BLaER1 (cell line): ENCODE measurements at regions not wholly inside any gene's neighbourhood (a gene's known extent, or its start where the extent isn't known, plus 50 kb on each side); places are given as distances from the start of the nearest gene placed in this dataset.

Source experiments
- H3K27ac ChIP-seq: shearing (Covaris generic); formaldehyde crosslinking; 2 replicates; pipeline ENCODE4 v1.8.1; 2022
- H3K27me3 ChIP-seq: shearing (Covaris generic); formaldehyde crosslinking; 2 replicates; pipeline ENCODE4 v1.8.1; 2022
- H3K36me3 ChIP-seq: shearing (Covaris generic); formaldehyde crosslinking; 2 replicates; pipeline ENCODE4 v1.8.1; 2022
- H3K4me1 ChIP-seq: shearing (Covaris generic); formaldehyde crosslinking; 2 replicates; pipeline ENCODE4 v1.8.1; 2022
- H3K4me2 ChIP-seq: shearing (Covaris generic); formaldehyde crosslinking; 2 replicates; pipeline ENCODE4 v1.8.1; 2022
- H3K4me3 ChIP-seq: shearing (Covaris generic); formaldehyde crosslinking; 2 replicates; pipeline ENCODE4 v1.8.1; 2022
- H3K9ac ChIP-seq: shearing (Covaris generic); formaldehyde crosslinking; 2 replicates; pipeline ENCODE4 v1.8.1; 2022
- H3K9me3 ChIP-seq: shearing (Covaris generic); formaldehyde crosslinking; 2 replicates; pipeline ENCODE4 v1.8.1; 2022
- H4K20me1 ChIP-seq: shearing (Covaris generic); formaldehyde crosslinking; 2 replicates; pipeline ENCODE4 v1.8.1; 2022
- Cebpa-rat ChIP-seq: shearing (Covaris generic); IDR thresholded peaks from 2 replicates; pipeline ENCODE4 v1.8.1; 2022

DNA sequence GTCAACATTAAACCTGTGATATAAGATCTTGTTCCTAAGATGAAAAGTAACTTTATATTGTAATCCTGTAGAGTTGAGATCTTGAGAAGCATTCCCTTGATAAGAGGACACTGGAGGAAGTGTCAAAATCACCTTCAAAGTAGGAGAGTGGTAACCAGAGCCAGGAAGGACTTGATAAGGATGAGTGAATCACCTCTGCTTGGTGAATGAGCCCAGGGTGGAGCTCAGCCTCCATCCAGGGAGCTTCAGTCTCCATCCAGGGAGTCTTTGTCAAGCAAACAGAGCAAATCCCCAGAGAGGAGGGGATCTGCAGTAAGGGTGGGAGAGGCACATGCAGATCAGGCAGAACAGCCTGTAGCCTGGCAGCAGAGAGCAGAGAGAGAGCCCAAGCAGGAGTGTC is 167.1 kb upstream of the SIX2 start:
- H3K27me3 ChIP-seq = peaks cover 18% of the 10 kb centered on the region
- no peak for TF ChIP-seq Cebpa-rat
- H3K4me2 ChIP-seq = no peak overlapping the region
- H3K4me3 ChIP-seq = no peak overlapping the region
- H3K9ac ChIP-seq = no peak overlapping the region
- no peaks in the 10 kb centered on the region for H3K36me3 ChIP-seq
- peaks cover 12% of the 10 kb centered on the region; the same call in 1 of the 2 replicates for H3K4me1 ChIP-seq
- no peaks in the 10 kb centered on the region for H3K9me3 ChIP-seq
- no peaks in the 10 kb centered on the region for H4K20me1 ChIP-seq
- H3K27ac ChIP-seq = no peak overlapping the region

GRCh38 chr2:45173513-45173912 is 164.3 kb upstream of the SIX2 start:
- no peak overlapping the region for H3K27ac ChIP-seq
- no peak overlapping the region for H3K9ac ChIP-seq
- H3K4me1 ChIP-seq = peaks cover 23% of the 10 kb centered on the region
- H3K9me3 ChIP-seq = peaks cover 9% of the 10 kb centered on the region
- TF ChIP-seq Cebpa-rat = no peak
- no peak overlapping the region for H3K4me2 ChIP-seq
- peaks cover 18% of the 10 kb centered on the region; the same call in 1 of the 2 replicates for H4K20me1 ChIP-seq
- H3K36me3 ChIP-seq = no peaks in the 10 kb centered on the region
- no peak overlapping the region for H3K4me3 ChIP-seq
- peaks cover 47% of the 10 kb centered on the region for H3K27me3 ChIP-seq

- Histone ChIP-seq H3K4me2 (no peak overlapping the region), H3K9ac (no peak overlapping the region)
- no peak for TF ChIP-seq Cebpa-rat
These were observed 163.6 kb upstream of the SIX2 start for GRCh38 chr2:45172760-45173392.

DNA sequence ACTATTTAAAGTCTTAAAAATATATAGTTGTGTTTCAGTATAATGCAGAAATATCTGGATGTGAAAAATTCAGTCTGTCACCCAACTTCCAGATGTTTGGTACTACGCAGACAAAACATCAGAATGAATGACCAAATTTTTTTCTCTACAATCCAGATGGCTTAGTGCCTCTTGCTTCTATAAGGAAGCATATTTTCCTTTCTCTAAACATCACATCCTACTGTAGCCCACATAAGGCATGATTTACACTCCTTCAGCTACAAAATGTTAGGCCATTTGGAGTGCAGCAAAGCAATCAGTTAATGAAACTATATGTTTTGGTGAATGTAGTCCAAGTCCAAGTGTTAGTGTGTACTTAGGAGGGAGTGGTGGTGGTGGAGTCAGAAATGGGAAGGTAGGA is 162.9 kb upstream of the SIX2 start:
- no peaks in the 10 kb centered on the region for H3K36me3 ChIP-seq
- no peak overlapping the region for H3K27ac ChIP-seq
- no peak overlapping the region for H3K4me2 ChIP-seq
- H4K20me1 ChIP-seq = peaks cover 18% of the 10 kb centered on the region; the same call in 1 of the 2 replicates
- peaks cover 9% of the 10 kb centered on the region for H3K9me3 ChIP-seq
- no peak for TF ChIP-seq Cebpa-rat
- H3K4me1 ChIP-seq = peaks cover 25% of the 10 kb centered on the region
- no peak overlapping the region for H3K4me3 ChIP-seq
- no peak overlapping the region for H3K9ac ChIP-seq
- H3K27me3 ChIP-seq = peaks cover 60% of the 10 kb centered on the region

More at GRCh38 chr2:45172760-45173392, 163.6 kb upstream of the SIX2 start:
- Histone ChIP-seq H3K27ac (no peak overlapping the region), H3K36me3 (no peaks in the 10 kb centered on the region), H3K27me3 (peaks cover 53% of the 10 kb centered on the region), H4K20me1 (peaks cover 18% of the 10 kb centered on the region; the same call in 1 of the 2 replicates), H3K4me3 (no peak overlapping the region), H3K4me1 (peaks cover 25% of the 10 kb centered on the region), H3K9me3 (peaks cover 9% of the 10 kb centered on the region)

DNA sequence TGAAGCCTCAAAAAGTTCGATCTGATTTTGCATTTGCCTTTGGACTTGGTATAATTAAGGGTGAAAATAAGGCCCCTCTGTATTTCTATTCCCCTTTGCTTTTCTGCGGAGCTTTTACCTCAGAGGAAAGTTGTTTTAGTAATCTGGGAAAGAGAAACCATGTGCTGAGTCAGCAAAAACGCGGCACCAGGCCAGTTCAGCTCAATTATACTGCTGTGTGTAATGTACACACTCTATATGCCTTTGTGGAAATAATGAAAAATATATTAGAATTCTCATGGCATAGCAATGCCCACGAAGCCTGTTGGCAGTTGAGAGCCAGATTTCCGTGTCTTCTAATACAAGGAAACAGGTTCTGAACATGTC is 161.9 kb upstream of the SIX2 start:
- Histone ChIP-seq H3K4me3 (no peak overlapping the region), H3K9ac (no peak overlapping the region), H3K27ac (no peak overlapping the region), H3K4me1 (peaks cover 29% of the 10 kb centered on the region), H3K36me3 (no peaks in the 10 kb centered on the region), H3K9me3 (peaks cover 9% of the 10 kb centered on the region), H4K20me1 (peaks cover 18% of the 10 kb centered on the region; the same call in 1 of the 2 replicates), H3K27me3 (peaks cover 67% of the 10 kb centered on the region), H3K4me2 (no peak overlapping the region)
- TF ChIP-seq Cebpa-rat = no peak

GRCh38 chr2:45170191-45171135 is 161.2 kb upstream of the SIX2 start:
- peaks cover 35% of the 10 kb centered on the region for H3K4me1 ChIP-seq
- TF ChIP-seq Cebpa-rat = no peak
- no peak overlapping the region for H3K27ac ChIP-seq
- no peaks in the 10 kb centered on the region for H3K36me3 ChIP-seq
- H4K20me1 ChIP-seq = peaks cover 18% of the 10 kb centered on the region; the same call in 1 of the 2 replicates
- no peak overlapping the region for H3K9ac ChIP-seq
- peaks cover 70% of the 10 kb centered on the region for H3K27me3 ChIP-seq
- H3K9me3 ChIP-seq = peaks cover 9% of the 10 kb centered on the region
- peak overlapping the region; percentile 97 for H3K4me2 ChIP-seq
- H3K4me3 ChIP-seq = peak overlapping the region; percentile 67

DNA sequence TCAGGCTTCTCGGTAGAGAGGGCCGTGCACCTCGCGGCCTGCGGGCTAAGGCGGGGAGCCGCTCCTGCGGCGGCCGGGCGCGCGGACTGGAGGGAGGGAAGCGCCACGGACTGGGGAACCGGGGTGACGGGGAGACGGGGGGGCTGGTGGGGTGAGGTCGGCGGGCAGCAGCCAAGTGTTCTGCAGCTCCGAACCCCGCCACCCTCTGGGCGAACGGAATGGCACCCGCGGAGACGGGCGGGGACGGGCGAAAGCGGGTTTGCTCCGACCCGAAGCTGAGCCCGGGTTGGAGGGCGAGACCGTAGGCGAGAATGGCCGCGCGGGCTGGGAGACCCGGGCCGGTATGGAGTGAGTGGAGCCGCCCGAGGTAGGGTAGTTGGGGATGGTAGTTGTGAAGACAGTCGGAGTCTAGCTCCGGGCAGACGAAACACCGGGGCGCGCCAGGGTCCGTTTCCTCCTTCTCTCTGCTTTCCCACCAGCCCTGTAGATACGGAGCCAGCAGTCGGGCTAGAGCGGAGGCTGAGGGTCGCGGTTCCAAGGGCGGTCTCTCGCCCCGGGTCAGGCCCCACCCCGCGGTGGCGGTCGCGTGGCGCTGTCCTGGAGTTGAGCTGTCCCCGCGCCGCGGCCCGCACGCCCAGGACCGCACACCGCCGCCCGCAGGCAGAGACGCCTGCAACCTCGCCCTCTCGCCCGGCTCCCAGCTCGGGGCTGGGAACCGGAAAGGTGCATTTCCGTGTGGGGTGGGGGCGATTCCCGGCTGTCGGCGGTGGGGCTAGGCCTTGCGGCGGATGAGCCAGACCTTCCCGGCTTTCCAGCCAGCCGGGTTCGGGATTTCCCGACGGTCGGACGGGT is 160.3 kb upstream of the SIX2 start:
- peak overlapping the region; percentile 97 for H3K4me2 ChIP-seq

DNA sequence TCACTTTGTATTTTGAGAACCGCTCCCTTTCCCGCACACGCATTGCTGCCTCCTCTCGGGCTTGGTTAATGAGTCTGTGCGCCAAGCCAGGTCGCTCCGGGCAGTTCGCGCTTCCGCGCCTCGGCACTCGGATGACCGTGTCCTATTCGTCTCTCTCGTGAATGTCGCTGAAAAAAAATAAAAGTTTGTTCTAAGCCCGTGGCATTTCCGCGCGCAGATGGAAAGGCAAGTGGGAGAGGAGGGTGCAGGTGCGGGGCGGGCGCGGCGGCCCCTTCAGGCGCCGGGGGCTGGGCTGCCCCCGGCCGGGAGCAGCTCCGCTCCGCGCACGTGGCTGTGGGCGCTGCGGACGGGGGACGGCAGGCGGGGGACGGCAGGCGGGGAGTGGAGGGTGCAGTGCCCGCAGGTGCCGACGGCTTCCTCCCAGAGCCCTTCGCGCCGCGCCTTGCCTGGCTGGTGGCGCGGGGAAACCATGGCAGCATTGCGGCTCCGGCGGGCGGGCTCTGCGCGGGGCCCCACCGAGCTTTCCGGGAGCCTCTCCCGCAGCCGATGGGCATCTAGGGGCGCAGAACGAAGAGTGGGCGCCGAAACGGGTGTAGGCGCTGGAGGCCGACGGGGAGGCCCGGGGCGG is 159.6 kb upstream of the SIX2 start:
- Histone ChIP-seq H3K4me2 (peak overlapping the region; percentile 97), H4K20me1 (peaks cover 18% of the 10 kb centered on the region; the same call in 1 of the 2 replicates), H3K4me3 (peak overlapping the region; percentile 67), H3K9me3 (peaks cover 9% of the 10 kb centered on the region), H3K27ac (no peak overlapping the region), H3K4me1 (peaks cover 35% of the 10 kb centered on the region), H3K36me3 (no peaks in the 10 kb centered on the region), H3K9ac (no peak overlapping the region), H3K27me3 (peaks cover 68% of the 10 kb centered on the region)
- TF ChIP-seq Cebpa-rat = no peak

More for the DNA sequence above, 160.3 kb upstream of the SIX2 start:
- Histone ChIP-seq H3K9me3 (peaks cover 9% of the 10 kb centered on the region), H3K4me3 (peak overlapping the region; percentile 67), H3K36me3 (no peaks in the 10 kb centered on the region), H4K20me1 (peaks cover 18% of the 10 kb centered on the region; the same call in 1 of the 2 replicates), H3K27me3 (peaks cover 70% of the 10 kb centered on the region), H3K9ac (no peak overlapping the region), H3K4me1 (peaks cover 35% of the 10 kb centered on the region), H3K27ac (no peak overlapping the region)
- TF ChIP-seq Cebpa-rat = no peak
